Central memory CD8-positive, alpha-beta T cell (primary cell): ENCODE measurements at regions not wholly inside any gene's neighbourhood (a gene's known extent, or its start where the extent isn't known, plus 50 kb on each side); places are given as distances from the start of the nearest gene placed in this dataset.

Experiments
- ATAC-seq: fragments of 150-1000 bp; cut with Tn5 transposase; replicated peaks from 2 replicates; pipeline ENCODE4 v1.10.0; 2022; ENCODE audit warnings: mild to moderate bottlenecking, moderate FRiP score, moderate number of reproducible peaks; ENCODE audit not compliant: poor library complexity, severe bottlenecking; ENCODE audit errors: extremely low read depth
- DNase-seq, 2 donors: peaks; one replicate each; pipeline ENCODE4 v3.0.0; 2021; ENCODE audit warnings: low spot score in 2 of 2
- H3K27ac Mint-ChIP-seq: one replicate; pipeline ENCODE4 v1.8.0; 2022; ENCODE audit warnings: low read depth, mild to moderate bottlenecking, moderate library complexity, mixed read lengths
- H3K27me3 Mint-ChIP-seq: one replicate; pipeline ENCODE4 v1.8.0; 2022; ENCODE audit warnings: mixed read lengths
- H3K36me3 Mint-ChIP-seq: one replicate; pipeline ENCODE4 v1.8.0; 2022; ENCODE audit warnings: mild to moderate bottlenecking, moderate library complexity, mixed read lengths; ENCODE audit not compliant: insufficient read depth
- H3K4me1 Mint-ChIP-seq: one replicate; pipeline ENCODE4 v1.8.0; 2022; ENCODE audit warnings: mixed read lengths
- H3K4me3 Mint-ChIP-seq: one replicate; pipeline ENCODE4 v1.8.0; 2022; ENCODE audit warnings: mild to moderate bottlenecking, moderate library complexity, mixed read lengths
- H3K9me3 Mint-ChIP-seq: one replicate; pipeline ENCODE4 v1.8.0; 2022; ENCODE audit warnings: mixed read lengths

DNA sequence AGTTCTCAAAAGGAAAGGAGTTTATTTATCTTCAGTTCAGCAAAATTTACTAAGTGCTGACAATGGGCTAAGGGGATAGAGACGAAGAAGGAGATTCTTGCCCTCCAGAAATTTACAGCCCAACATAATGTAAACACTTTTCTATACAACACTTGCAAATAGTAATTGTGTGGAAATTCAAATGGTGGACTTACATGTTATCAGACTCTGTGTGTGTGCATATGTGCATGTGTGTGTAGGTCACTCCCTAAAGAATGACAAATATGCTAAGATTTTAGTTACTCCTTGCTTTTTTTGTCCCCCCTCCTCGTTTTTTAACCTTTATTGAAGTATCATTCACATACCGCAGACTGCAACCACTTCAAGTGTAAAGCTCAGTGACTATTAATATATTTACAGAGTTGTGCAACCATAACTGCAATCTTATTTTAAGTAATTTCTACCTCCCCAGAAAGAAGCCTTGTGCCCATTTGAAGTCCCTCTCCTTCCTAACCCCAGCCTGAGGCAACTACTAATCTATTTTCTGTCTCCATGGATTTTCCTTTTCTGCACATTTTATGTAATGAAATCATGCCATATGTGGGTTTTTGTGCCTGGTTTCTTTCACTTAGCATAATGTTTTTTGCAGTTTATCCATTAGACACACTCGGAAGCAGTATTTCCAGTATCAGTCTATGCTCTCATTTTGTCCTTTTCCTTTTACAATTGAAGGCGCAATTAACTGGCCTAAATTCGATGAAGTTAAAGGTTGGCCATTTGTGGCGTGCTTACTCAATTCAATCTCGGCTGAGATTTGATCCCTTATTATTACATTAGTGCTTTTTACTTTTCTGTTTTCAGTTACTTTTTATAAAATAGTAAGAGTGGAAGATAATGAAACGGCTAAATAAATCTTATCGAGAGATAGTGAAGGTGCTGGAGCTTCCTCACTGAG, 318.4 kb downstream of the HAPSTR1 start:
- Mint-ChIP-seq H3K9me3 (peaks cover 3% of the 10 kb centered on the region), H3K4me1 (no peaks in the 10 kb centered on the region), H3K27me3 (no peaks in the 10 kb centered on the region), H3K27ac (no peak overlapping the region), H3K4me3 (no peak overlapping the region), H3K36me3 (no peaks in the 10 kb centered on the region)
- DNase-seq = no peak
- ATAC-seq = no peak

GRCh38 chr16:9411426-9411825, 320.0 kb downstream of the HAPSTR1 start:
- no peaks in the 10 kb centered on the region for H3K36me3 Mint-ChIP-seq
- no peak overlapping the region for H3K27ac Mint-ChIP-seq
- H3K27me3 Mint-ChIP-seq = no peaks in the 10 kb centered on the region
- DNase-seq (no peak), ATAC-seq (no peak)
- no peaks in the 10 kb centered on the region for H3K4me1 Mint-ChIP-seq
- no peak overlapping the region for H3K4me3 Mint-ChIP-seq
- H3K9me3 Mint-ChIP-seq = peaks cover 4% of the 10 kb centered on the region

DNA sequence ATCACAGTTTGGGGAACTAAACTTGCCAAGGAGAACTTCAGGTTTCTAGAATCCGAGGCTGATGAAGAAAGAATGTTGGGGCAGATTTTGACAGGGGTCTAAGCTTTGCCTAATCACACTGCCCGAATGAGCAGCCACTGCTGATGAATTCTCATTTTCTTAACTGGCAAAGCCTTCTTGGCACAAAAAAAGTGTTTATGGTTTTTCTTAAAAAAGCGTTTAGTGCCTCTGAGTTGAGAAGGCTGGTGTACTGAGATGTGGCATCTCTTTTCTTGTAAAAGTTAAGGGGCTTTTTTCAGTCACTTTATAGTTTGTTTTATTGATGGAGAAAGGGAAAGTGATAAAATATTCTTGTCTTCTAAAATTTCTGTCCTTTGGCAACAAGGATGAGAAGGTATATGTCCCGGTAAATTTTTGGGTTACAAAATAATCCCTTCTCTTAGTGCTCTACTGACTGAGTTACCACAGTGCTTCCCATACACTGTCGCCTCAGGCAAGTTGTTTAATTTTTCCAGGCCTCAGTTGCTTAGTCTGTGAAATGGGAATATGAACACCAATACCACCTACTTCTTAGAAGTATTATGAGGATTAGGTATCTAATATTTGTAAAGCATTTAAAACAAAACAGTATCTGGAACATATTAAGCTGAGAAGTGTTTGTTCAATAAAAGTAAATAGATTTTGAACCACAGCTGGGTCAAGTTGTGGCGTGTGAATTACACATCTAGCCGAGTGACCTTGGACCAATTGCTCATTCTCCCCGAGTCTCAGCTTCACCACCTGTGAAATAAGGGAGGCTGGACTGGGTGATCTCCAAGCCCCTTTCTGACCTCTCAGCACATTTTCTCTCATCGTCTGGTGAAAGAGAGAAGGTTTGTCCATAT, 320.8 kb downstream of the HAPSTR1 start:
- no peaks in the 10 kb centered on the region for H3K36me3 Mint-ChIP-seq
- H3K4me1 Mint-ChIP-seq = no peaks in the 10 kb centered on the region
- no peak for ATAC-seq
- H3K4me3 Mint-ChIP-seq = no peak overlapping the region
- no peak overlapping the region for H3K27ac Mint-ChIP-seq
- no peak for DNase-seq
- no peaks in the 10 kb centered on the region for H3K27me3 Mint-ChIP-seq
- peaks cover 7% of the 10 kb centered on the region for H3K9me3 Mint-ChIP-seq

DNA sequence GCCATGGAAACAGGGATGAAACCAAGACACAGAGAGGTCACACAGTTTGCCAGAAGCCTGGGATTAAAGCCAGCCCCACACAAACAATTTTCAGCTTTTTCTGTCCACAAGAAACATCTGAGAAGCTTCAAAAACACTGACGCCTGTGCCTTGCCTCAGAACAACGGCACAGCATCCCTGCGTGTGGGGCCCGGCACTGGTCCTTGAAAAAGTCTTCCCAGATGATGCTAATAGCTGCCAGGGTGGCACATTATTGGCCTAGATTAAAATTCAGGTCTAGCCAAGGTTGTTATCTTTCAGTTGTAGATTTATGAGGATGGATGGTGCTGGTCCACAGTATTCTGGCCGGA, 321.4 kb downstream of the HAPSTR1 start:
- ATAC-seq = no peak

DNA sequence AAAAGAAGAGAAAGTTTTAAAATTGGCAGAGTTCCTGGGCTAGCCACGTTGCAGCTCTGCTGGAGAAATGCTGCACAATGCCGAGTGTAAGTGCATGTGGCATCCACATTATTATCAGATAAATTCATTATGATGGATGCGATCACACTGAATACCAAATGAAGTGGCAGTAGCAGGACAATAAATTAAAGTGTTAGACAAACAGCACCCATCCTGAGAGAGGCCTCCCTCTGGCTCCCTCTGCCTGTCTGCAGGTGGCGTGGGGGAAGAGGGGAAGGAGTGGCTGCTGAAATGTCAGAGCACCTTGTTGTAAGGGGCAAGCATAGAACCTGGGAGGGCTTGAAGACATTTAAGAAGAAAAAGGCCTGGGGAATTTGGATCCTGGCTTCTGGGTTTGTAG, 324.1 kb downstream of the HAPSTR1 start:
- H3K4me3 Mint-ChIP-seq = no peak overlapping the region
- DNase-seq (no peak), ATAC-seq (no peak)
- no peaks in the 10 kb centered on the region for H3K4me1 Mint-ChIP-seq
- no peaks in the 10 kb centered on the region for H3K36me3 Mint-ChIP-seq
- no peaks in the 10 kb centered on the region for H3K27me3 Mint-ChIP-seq
- H3K27ac Mint-ChIP-seq = no peak overlapping the region
- peaks cover 11% of the 10 kb centered on the region for H3K9me3 Mint-ChIP-seq

More for the DNA sequence above, 321.4 kb downstream of the HAPSTR1 start:
- H3K4me3 Mint-ChIP-seq = no peak overlapping the region
- H3K4me1 Mint-ChIP-seq = no peaks in the 10 kb centered on the region
- no peaks in the 10 kb centered on the region for H3K36me3 Mint-ChIP-seq
- no peak for DNase-seq
- H3K9me3 Mint-ChIP-seq = peaks cover 7% of the 10 kb centered on the region
- no peaks in the 10 kb centered on the region for H3K27me3 Mint-ChIP-seq
- H3K27ac Mint-ChIP-seq = no peak overlapping the region

DNA sequence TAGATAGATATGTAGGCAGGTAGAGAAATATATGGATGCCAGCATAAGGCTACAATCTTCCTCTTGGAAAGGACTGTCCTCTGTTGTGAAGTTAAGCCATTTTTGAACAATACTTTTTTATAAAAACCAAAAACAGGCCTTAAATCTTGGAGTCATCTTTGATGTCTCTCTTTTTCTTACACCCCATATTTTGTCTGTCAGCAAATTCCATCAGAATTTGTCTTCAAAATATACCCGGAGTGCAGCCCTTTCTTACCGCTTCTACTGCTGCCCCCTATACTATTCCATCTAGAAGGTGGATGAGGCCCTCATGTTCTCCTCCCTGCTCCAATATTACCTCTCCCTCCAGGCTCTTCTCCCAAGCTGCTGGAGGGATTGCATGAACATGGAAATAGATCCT, 326.5 kb downstream of the HAPSTR1 start:
- DNase-seq (no peak), ATAC-seq (no peak)
- Mint-ChIP-seq H3K9me3 (peaks cover 11% of the 10 kb centered on the region), H3K4me3 (no peak overlapping the region), H3K36me3 (no peaks in the 10 kb centered on the region), H3K27me3 (no peaks in the 10 kb centered on the region), H3K4me1 (no peaks in the 10 kb centered on the region), H3K27ac (no peak overlapping the region)

GRCh38 chr16:9419161-9419560, 327.7 kb downstream of the HAPSTR1 start:
- no peak overlapping the region for H3K4me3 Mint-ChIP-seq
- DNase-seq = no peak
- H3K4me1 Mint-ChIP-seq = no peaks in the 10 kb centered on the region
- no peaks in the 10 kb centered on the region for H3K27me3 Mint-ChIP-seq
- no peaks in the 10 kb centered on the region for H3K36me3 Mint-ChIP-seq
- H3K27ac Mint-ChIP-seq = no peak overlapping the region
- peaks cover 11% of the 10 kb centered on the region for H3K9me3 Mint-ChIP-seq
- ATAC-seq = no peak

- H3K9me3 Mint-ChIP-seq = peaks cover 14% of the 10 kb centered on the region
- H3K4me1 Mint-ChIP-seq = no peaks in the 10 kb centered on the region
- DNase-seq (no peak), ATAC-seq (no peak)
- H3K27me3 Mint-ChIP-seq = no peaks in the 10 kb centered on the region
- no peak overlapping the region for H3K27ac Mint-ChIP-seq
- H3K36me3 Mint-ChIP-seq = no peaks in the 10 kb centered on the region
- no peak overlapping the region for H3K4me3 Mint-ChIP-seq
Observed at GRCh38 chr16:9422762-9423513, 331.5 kb downstream of the HAPSTR1 start.

DNA sequence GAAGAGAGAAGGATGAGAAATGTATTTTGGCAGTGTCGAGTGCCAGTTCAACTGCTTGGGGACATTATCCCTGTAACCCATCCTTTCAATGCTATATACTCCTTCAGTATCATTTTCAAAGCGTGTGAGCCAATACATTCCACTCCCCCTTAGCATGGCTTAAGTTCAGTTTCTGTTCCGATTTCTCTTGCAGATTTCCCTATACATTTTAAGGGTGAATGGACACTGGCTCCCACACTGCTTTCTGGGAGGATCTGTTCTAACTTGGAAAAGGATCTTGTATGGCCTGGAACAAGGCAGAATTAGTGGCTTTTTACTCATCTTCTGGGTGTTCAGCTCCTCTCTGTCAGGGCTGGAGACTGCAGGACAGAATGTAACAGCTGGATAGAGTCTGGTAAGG, 333.8 kb downstream of the HAPSTR1 start:
- Mint-ChIP-seq H3K27ac (no peak overlapping the region), H3K36me3 (no peaks in the 10 kb centered on the region), H3K4me1 (no peaks in the 10 kb centered on the region), H3K27me3 (no peaks in the 10 kb centered on the region), H3K4me3 (no peak overlapping the region), H3K9me3 (peaks cover 10% of the 10 kb centered on the region)
- ATAC-seq (no peak), DNase-seq (no peak)

DNA sequence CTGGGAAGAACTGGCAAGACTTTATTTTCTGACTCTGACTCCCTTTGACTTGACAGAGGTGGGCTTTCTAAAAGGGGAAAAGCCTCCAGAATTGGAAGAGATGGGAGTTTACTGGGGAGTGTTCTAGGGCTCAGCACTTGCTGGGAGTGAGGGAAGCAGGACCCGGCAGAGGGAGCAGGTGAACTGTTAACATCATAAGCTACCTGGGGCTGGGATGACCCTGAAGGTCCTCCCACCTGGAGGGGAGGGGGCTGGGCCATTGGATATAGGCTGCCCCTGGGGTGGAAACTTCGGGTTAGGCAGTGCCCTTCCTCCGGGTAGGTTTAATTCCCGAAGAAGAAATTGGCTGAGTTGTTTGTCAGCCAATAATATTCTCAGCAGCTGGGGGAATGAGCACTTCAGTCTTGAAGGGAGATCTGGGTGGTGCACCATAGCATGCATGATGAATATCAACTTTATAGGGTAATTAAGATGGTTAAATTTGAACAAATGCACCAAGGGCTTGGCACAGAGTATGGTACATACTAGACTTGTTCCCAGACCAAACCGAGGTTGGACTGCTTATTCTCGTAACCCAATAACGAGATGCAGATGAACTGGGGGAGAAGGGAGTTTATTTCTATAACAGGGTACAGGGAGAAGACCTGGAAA, 337.0 kb downstream of the HAPSTR1 start:
- DNase-seq (no peak), ATAC-seq (no peak)
- no peaks in the 10 kb centered on the region for H3K36me3 Mint-ChIP-seq
- H3K4me3 Mint-ChIP-seq = no peak overlapping the region
- H3K4me1 Mint-ChIP-seq = no peaks in the 10 kb centered on the region
- no peak overlapping the region for H3K27ac Mint-ChIP-seq
- peaks cover 10% of the 10 kb centered on the region for H3K9me3 Mint-ChIP-seq
- peaks cover 6% of the 10 kb centered on the region for H3K27me3 Mint-ChIP-seq

DNA sequence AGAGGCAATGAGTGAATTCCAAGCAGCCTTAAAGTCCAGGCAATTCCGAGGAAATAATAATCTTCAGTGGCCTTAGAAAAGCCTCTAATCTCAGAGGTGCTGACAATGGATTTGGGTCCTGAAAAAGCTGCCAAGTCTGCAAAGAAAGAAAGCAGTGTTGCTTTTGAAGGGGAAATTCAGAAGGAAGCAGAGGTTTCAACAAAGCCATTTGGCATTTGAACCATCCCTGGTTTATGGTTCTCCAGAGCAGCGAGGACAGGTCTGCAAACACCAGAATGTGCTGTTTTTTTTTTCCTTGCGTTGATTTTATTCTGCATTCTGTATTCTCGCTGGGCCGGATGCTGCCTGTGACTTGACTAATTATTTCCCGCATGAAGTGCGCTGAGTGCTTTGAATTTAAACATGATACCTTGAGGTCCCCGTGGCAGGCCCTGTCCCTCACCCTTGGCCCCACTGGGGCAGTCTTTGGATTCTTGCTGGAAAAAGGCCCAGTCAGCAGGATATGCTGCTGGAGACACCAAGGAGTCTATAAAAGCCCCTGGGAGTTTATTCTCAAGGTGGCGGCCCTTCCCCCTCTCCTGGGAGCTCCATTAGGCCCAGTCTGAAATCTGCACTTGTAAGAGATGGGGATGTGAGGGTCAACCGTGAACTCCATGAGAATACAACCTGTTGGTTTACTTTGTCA, 338.3 kb downstream of the HAPSTR1 start:
- ATAC-seq (no peak), DNase-seq (no peak)
- peaks cover 10% of the 10 kb centered on the region for H3K27me3 Mint-ChIP-seq
- H3K36me3 Mint-ChIP-seq = no peaks in the 10 kb centered on the region
- H3K27ac Mint-ChIP-seq = no peak overlapping the region
- no peak overlapping the region for H3K4me3 Mint-ChIP-seq
- H3K9me3 Mint-ChIP-seq = peaks cover 10% of the 10 kb centered on the region
- H3K4me1 Mint-ChIP-seq = no peaks in the 10 kb centered on the region
